Transverse colon (tissue), 4 donors: ENCODE measurements at regions not wholly inside any gene's neighbourhood (a gene's known extent, or its start where the extent isn't known, plus 50 kb on each side); places are given as distances from the start of the nearest gene placed in this dataset.

Experiments
- DNase-seq: peaks from one replicate; pipeline ENCODE4 v3.0.0-alpha.2; 2019
- H3K27ac ChIP-seq, 4 donors: fragments of 200-600 bp; sonication (generic); 2 replicates each; pipeline ENCODE4 v1.5.1; 2016 to 2018; ENCODE audit warnings: inconsistent platforms in 4 of 4
- H3K27me3 ChIP-seq: fragments of 200-600 bp; sonication (generic); 2 replicates; pipeline ENCODE4 v1.5.1; 2017; ENCODE audit warnings: inconsistent platforms
- H3K36me3 ChIP-seq, 4 donors: fragments of 200-600 bp; sonication (generic); 2 replicates each; pipeline ENCODE4 v1.5.1; 2017 to 2019; ENCODE audit warnings: inconsistent platforms in 4 of 4
- H3K4me1 ChIP-seq, 4 donors: fragments of 200-600 bp; sonication (generic); 2 replicates each; pipeline ENCODE4 v1.5.1; 2017 to 2020; ENCODE audit warnings: inconsistent platforms in 4 of 4
- H3K4me3 ChIP-seq, 4 donors: fragments of 200-600 bp; sonication (generic); 1 replicate in 1 of 4; 2 replicates in 3 of 4; pipeline versions ENCODE4 v1.5.1 to v1.6.1; 2017 to 2019; ENCODE audit warnings: inconsistent platforms in 4 of 4
- H3K9me3 ChIP-seq, 2 donors: fragments of 200-600 bp; sonication (generic); 2 replicates each; pipeline ENCODE4 v1.5.1; 2017 to 2019; ENCODE audit warnings: inconsistent platforms in 2 of 2
- CTCF ChIP-seq, 5 experiments: fragments of 200-600 bp in 3 of 5; fragments of 450-650 bp in 2 of 5; sonication (generic) in 3 of 5; IDR thresholded peaks; 1 replicate in 2 of 5; 2 replicates in 3 of 5; pipeline ENCODE4 v1.5.1; 2016 to 2017; ENCODE audit warnings: antibody characterized with exemption in 5 of 5, inconsistent platforms in 3 of 5, mild to moderate bottlenecking in 2 of 5, moderate library complexity in 1 of 5
- EP300 ChIP-seq: sonication (generic); formaldehyde crosslinking; IDR thresholded peaks from one replicate; pipeline ENCODE4 v1.6.1; 2017; ENCODE audit warnings: antibody characterized with exemption, low read depth
- POLR2A ChIP-seq: fragments of 450-650 bp; IDR thresholded peaks from one replicate; pipeline ENCODE4 v1.6.1; 2016; ENCODE audit warnings: antibody characterized with exemption, mild to moderate bottlenecking, moderate library complexity
- POLR2AphosphoS5 ChIP-seq, 3 donors: sonication (generic); formaldehyde crosslinking; IDR thresholded peaks; one replicate each; pipeline ENCODE4 v1.6.1; 2016; ENCODE audit warnings: antibody characterized with exemption in 3 of 3
- WGBS, 2 donors: methylation state at CpG; one replicate each; pipeline ENCODE4 v1.1.5; 2018; ENCODE audit warnings: low coverage in 1 of 2; 5-methylcytosine and 5-hydroxymethylcytosine counted together
- in situ Hi-C, 4 donors: fragments of 200-750 bp; cut with MboI; loops; one replicate each; pipeline versions ENCODE4 v1.15.0 to v1.15.1; 2017; ENCODE audit warnings: low sequenced_read_pairs in 3 of 4, low pct_ligation_motif_present in 1 of 4, low pct_unique_long_range_greater_than_20kb in 1 of 4
- intact Hi-C: fragments of 100-400 bp; cut with DNase I; formaldehyde crosslinking; loops from one replicate; pipeline ENCODE4 v1.15.1; 2023; ENCODE audit warnings: low total_unique reads

GRCh38 chr1:75996196-75996595 lies 64.0 kb upstream of the ASB17 start:
- DNase-seq = no peak
- H3K36me3 ChIP-seq = no peaks in the 10 kb centered on the region
- H3K27me3 ChIP-seq = no peaks in the 10 kb centered on the region
- intact Hi-C loops = no loop called here
- 29 to 64% methylated on average over 1 of the region's 1 CpG for WGBS, 2 donors
- no peak overlapping the region for H3K27ac ChIP-seq
- TF ChIP-seq CTCF (IDR thresholded peaks at IDR 0.05) (no peak), POLR2A (no peak), POLR2AphosphoS5 (IDR thresholded peaks at IDR 0.05) (no peak), EP300 (no peak)
- H3K9me3 ChIP-seq = no peaks in the 10 kb centered on the region
- in situ Hi-C loops = no loop called here
- no peak overlapping the region for H3K4me3 ChIP-seq
- H3K4me1 ChIP-seq = no peaks in the 10 kb centered on the region

DNA sequence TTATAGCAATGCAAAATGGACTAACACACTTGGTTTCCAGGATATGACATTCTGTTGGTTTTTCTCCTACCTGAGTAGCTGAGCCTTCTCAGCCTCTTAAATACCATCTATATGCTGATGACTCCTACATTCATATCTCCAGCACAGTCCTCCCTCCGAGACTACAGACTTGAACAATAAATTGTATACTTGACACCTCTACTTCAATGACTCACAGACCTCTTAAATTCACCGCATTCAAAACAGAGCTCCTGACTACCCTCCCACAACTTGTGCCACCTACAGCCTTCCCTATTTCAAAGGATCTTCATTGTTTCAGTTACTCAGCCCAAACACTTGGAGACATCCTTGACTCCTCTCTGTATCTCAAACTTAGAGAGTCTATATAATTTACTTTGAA lies 66.8 kb upstream of the ASB17 start:
- no peaks in the 10 kb centered on the region for H3K9me3 ChIP-seq
- in situ Hi-C loops (no loop called here), intact Hi-C loops (no loop called here)
- TF ChIP-seq POLR2A (no peak), CTCF (IDR thresholded peaks at IDR 0.05) (no peak), EP300 (no peak), POLR2AphosphoS5 (IDR thresholded peaks at IDR 0.05) (no peak)
- WGBS, 2 donors = 80 to 85% methylated on average over 2 of the region's 2 CpGs
- no peak for DNase-seq
- no peaks in the 10 kb centered on the region for H3K36me3 ChIP-seq
- H3K27me3 ChIP-seq = no peaks in the 10 kb centered on the region
- H3K27ac ChIP-seq = no peak overlapping the region
- H3K4me1 ChIP-seq = no peaks in the 10 kb centered on the region
- H3K4me3 ChIP-seq = no peak overlapping the region

GRCh38 chr1:76003946-76004345 lies 70.6 kb upstream of the ST6GALNAC3 start:
- Histone ChIP-seq H3K27me3 (no peaks in the 10 kb centered on the region), H3K4me1 (no peaks in the 10 kb centered on the region), H3K36me3 (no peaks in the 10 kb centered on the region), H3K4me3 (no peak overlapping the region), H3K9me3 (no peaks in the 10 kb centered on the region), H3K27ac (no peak overlapping the region)
- in situ Hi-C loops = no loop called here
- WGBS, 2 donors = 91 to 94% methylated on average over 1 of the region's 1 CpG
- DNase-seq = no peak
- intact Hi-C loops = no loop called here
- no peak for TF ChIP-seq EP300
- no peak for TF ChIP-seq POLR2A
- TF ChIP-seq POLR2AphosphoS5 (IDR thresholded peaks at IDR 0.05) = no peak
- TF ChIP-seq CTCF (IDR thresholded peaks at IDR 0.05) = no peak

- Histone ChIP-seq H3K9me3 (no peaks in the 10 kb centered on the region), H3K27ac (no peak overlapping the region), H3K4me1 (no peaks in the 10 kb centered on the region), H3K27me3 (no peaks in the 10 kb centered on the region), H3K4me3 (no peak overlapping the region), H3K36me3 (no peaks in the 10 kb centered on the region)
- DNase-seq = no peak
- TF ChIP-seq EP300 (no peak), POLR2A (no peak), POLR2AphosphoS5 (IDR thresholded peaks at IDR 0.05) (no peak), CTCF (IDR thresholded peaks at IDR 0.05) (no peak)
- intact Hi-C loops (no loop called here), in situ Hi-C loops (no loop called here)
- WGBS, 2 donors = 73 to 79% methylated on average over 4 of the region's 4 CpGs
Measured at GRCh38 chr1:76005765-76006164, 68.8 kb upstream of the ST6GALNAC3 start.
